PC-9 (cell line): ENCODE measurements at regions not wholly inside any gene's neighbourhood (a gene's known extent, or its start where the extent isn't known, plus 50 kb on each side); places are given as distances from the start of the nearest gene placed in this dataset.

Experiments
- BruUV-seq: library from RNA; stranded (reverse); fragments of 400-500 nt; replicated peaks from 2 replicates; lab custom pipeline; 2021; lab: Mats Ljungman, UMichigan
- CTCF ChIA-PET: fragments of 300-600 bp; sonication (Branson Sonifier 250); formaldehyde crosslinking; loops from one replicate; lab custom pipeline; 2022; ENCODE audit warnings: antibody characterized with exemption; lab: Charles Lee
- POLR2A ChIA-PET: fragments of 300-600 bp; sonication (Branson Sonifier 250); formaldehyde crosslinking; loops from one replicate; lab custom pipeline; 2022; ENCODE audit warnings: antibody characterized with exemption; ENCODE audit not compliant: unreplicated experiment; lab: Charles Lee
- DNase-seq, 2 experiments: peaks; one replicate each; pipeline versions ENCODE4 v3.0.0 to v3.0.0-alpha.2; 2015 to 2022; ENCODE audit warnings: mixed read lengths in 1 of 2
- H2AFZ ChIP-seq: fragments of 200-600 bp; sonication (generic); 2 replicates; pipeline ENCODE4 v1.8.1; 2017; ENCODE audit warnings: antibody characterized with exemption
- H3F3A ChIP-seq: fragments of 200-600 bp; sonication (generic); 2 replicates; pipeline ENCODE4 v1.8.1; 2017; ENCODE audit warnings: antibody characterized with exemption, mild to moderate bottlenecking, low read depth; ENCODE audit not compliant: insufficient read depth
- H3K27ac ChIP-seq: fragments of 200-600 bp; sonication (generic); 2 replicates; pipeline ENCODE4 v1.6.1; 2016; ENCODE audit warnings: mixed run types
- H3K27me3 ChIP-seq: fragments of 200-600 bp; sonication (generic); 2 replicates; pipeline ENCODE4 v1.6.1; 2016; ENCODE audit warnings: low read depth, mixed run types; ENCODE audit not compliant: insufficient read depth
- H3K36me3 ChIP-seq: fragments of 200-600 bp; sonication (generic); 2 replicates; pipeline ENCODE4 v1.6.1; 2016; ENCODE audit warnings: low read depth, mixed run types
- H3K4me1 ChIP-seq: fragments of 200-600 bp; sonication (generic); replicated peaks from 2 replicates; pipeline ENCODE4 v1.6.1; 2016; ENCODE audit warnings: mixed run types; ENCODE audit not compliant: insufficient read depth
- H3K4me2 ChIP-seq: fragments of 200-600 bp; sonication (generic); 2 replicates; pipeline ENCODE4 v1.6.1; 2017; ENCODE audit warnings: mixed run types
- H3K4me3 ChIP-seq: fragments of 200-600 bp; sonication (generic); 2 replicates; pipeline ENCODE4 v1.6.1; 2016; ENCODE audit warnings: mixed run types
- H3K79me2 ChIP-seq: fragments of 200-600 bp; sonication (generic); 2 replicates; pipeline ENCODE4 v1.6.1; 2017; ENCODE audit warnings: low read depth, mixed run types
- H3K9me2 ChIP-seq: fragments of 200-600 bp; sonication (generic); 2 replicates; pipeline ENCODE4 v1.8.1; 2017; ENCODE audit warnings: mild to moderate bottlenecking; ENCODE audit not compliant: insufficient read depth
- H3K9me3 ChIP-seq: fragments of 200-600 bp; sonication (generic); 2 replicates; pipeline ENCODE4 v1.8.1; 2016; ENCODE audit warnings: low read depth; ENCODE audit not compliant: insufficient read depth
- H4K20me1 ChIP-seq: fragments of 200-600 bp; sonication (generic); 2 replicates; pipeline ENCODE4 v1.8.1; 2017; ENCODE audit not compliant: insufficient read depth
- CTCF ChIP-seq: fragments of 200-600 bp; sonication (generic); conservative IDR thresholded peaks from 2 replicates; pipeline ENCODE4 v1.6.1; 2017; ENCODE audit warnings: mixed run types, antibody characterized with exemption, mild to moderate bottlenecking, moderate library complexity
- EZH2 ChIP-seq: fragments of 200-600 bp; sonication (generic); IDR thresholded peaks from 2 replicates; pipeline ENCODE4 v1.8.0; 2017; ENCODE audit warnings: antibody characterized with exemption, low read depth
- intact Hi-C: fragments of 100-400 bp; cut with micrococcal nuclease; formaldehyde crosslinking; loops from one replicate; pipeline ENCODE4 v1.10.0; 2022; ENCODE audit not compliant: unreplicated experiment

- Histone ChIP-seq H3K27ac (peak overlapping the region; percentile 50), H3K4me3 (no peak overlapping the region; the same call in 1 of the 2 replicates), H3K79me2 (no peaks in the 10 kb centered on the region), H3F3A (no peaks in the 10 kb centered on the region), H3K9me3 (peaks cover 7% of the 10 kb centered on the region; the same call in 1 of the 2 replicates), H3K9me2 (no peaks in the 10 kb centered on the region), H3K4me1 (peaks cover 19% of the 10 kb centered on the region), H3K36me3 (no peaks in the 10 kb centered on the region), H3K27me3 (peaks cover 19% of the 10 kb centered on the region; the same call in 1 of the 2 replicates), H4K20me1 (no peaks in the 10 kb centered on the region), H2AFZ (no peak overlapping the region), H3K4me2 (peak overlapping the region; percentile 49)
- TF ChIP-seq CTCF (no peak), EZH2 (no peak)
- CTCF ChIA-PET: no interaction called here
- DNase-seq: no peak
- intact Hi-C loops: no loop called here
- BruUV-seq: no TSS peak
- POLR2A ChIA-PET: no interaction called here
Observed at GRCh38 chr7:45402480-45403218, 171.5 kb upstream of the ADCY1 start.

DNA sequence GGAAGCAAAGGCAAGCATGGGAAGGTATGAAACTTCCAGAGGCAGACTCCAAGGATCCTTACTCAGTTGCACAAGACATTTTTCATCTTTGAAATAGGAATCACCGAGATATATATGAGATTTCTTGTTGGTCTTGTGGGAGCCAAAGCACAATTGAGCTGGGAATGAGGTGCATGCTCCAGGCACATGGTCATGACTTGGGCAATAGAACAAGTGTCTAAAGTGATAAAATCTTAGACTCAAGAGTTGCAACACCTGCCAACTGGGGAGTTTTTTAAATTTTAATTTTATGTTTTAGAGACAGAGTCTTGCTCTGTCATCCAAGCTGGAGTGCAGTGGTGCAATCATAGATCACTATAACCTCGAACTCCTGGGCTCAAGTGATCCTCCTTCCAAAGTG, 169.5 kb upstream of the ADCY1 start:
- Histone ChIP-seq H3K4me3 (no peak overlapping the region), H3K27ac (no peak overlapping the region), H3K9me3 (peaks cover 7% of the 10 kb centered on the region; the same call in 1 of the 2 replicates), H3K4me2 (no peak overlapping the region), H3K27me3 (0 out of 2 replicates have a peak, but pooled peaks cover 11% of the 10 kb centered on the region), H3K9me2 (no peaks in the 10 kb centered on the region), H3F3A (no peaks in the 10 kb centered on the region), H3K79me2 (no peaks in the 10 kb centered on the region), H2AFZ (no peak overlapping the region), H4K20me1 (no peaks in the 10 kb centered on the region), H3K36me3 (no peaks in the 10 kb centered on the region), H3K4me1 (peaks cover 19% of the 10 kb centered on the region)
- ChIA-PET POLR2A (no interaction called here), CTCF (no interaction called here)
- DNase-seq: no peak
- no peak for TF ChIP-seq CTCF
- TF ChIP-seq EZH2: no peak
- intact Hi-C loops: no loop called here
- no TSS peak for BruUV-seq

- no peak for DNase-seq
- BruUV-seq: no TSS peak
- Histone ChIP-seq H3K4me1 (peaks cover 12% of the 10 kb centered on the region), H3K36me3 (no peaks in the 10 kb centered on the region), H3K9me3 (peaks cover 7% of the 10 kb centered on the region; the same call in 1 of the 2 replicates), H3K4me3 (no peak overlapping the region), H3K79me2 (no peaks in the 10 kb centered on the region), H3K27me3 (0 out of 2 replicates have a peak, but pooled peaks cover 11% of the 10 kb centered on the region), H3K27ac (no peak overlapping the region), H3K4me2 (no peak overlapping the region), H3F3A (no peaks in the 10 kb centered on the region), H3K9me2 (no peaks in the 10 kb centered on the region), H2AFZ (no peak overlapping the region), H4K20me1 (no peaks in the 10 kb centered on the region)
- ChIA-PET POLR2A (no interaction called here), CTCF (no interaction called here)
- TF ChIP-seq EZH2 (no peak), CTCF (no peak)
- intact Hi-C loops: no loop called here
Observed at GRCh38 chr7:45407730-45408408, 166.3 kb upstream of the ADCY1 start.
